ENCODE measurements at regions not wholly inside any gene's neighbourhood (a gene's known extent, or its start where the extent isn't known, plus 50 kb on each side); places are given as distances from the start of the nearest gene placed in this dataset.
A peak's percentile ranks its signal among the peaks of the same experiment; 100 is the strongest.
"Not testable (repeated sequence)": the region's sequence is repeated elsewhere in the genome, so short reads cannot be mapped to it uniquely, and the experiment has no call there.

- not testable (repeated sequence) for DNase-seq
These were observed 207.0 kb downstream of the FAM72C start for GRCh38 chr1:143764831-143765230.

- not testable (repeated sequence) for DNase-seq
These were observed 211.4 kb downstream of the FAM72C start for GRCh38 chr1:143760366-143760765.

- not testable (repeated sequence) for DNase-seq
These were observed 215.8 kb downstream of the FAM72C start for GRCh38 chr1:143755961-143756360.

GRCh38 chr1:143748906-143749305 lies 222.9 kb downstream of the FAM72C start:
- no peak for DNase-seq

GRCh38 chr1:143736562-143736961 lies 235.2 kb downstream of the FAM72C start:
- DNase-seq = no peak

GRCh38 chr1:143735764-143736461 lies 235.9 kb downstream of the FAM72C start:
- no peak for DNase-seq

- DNase-seq = not testable (repeated sequence)
These were observed 237.5 kb downstream of the FAM72C start for GRCh38 chr1:143734261-143734660.

GRCh38 chr1:143730890-143731289 lies 240.9 kb downstream of the FAM72C start:
- DNase-seq = peak in 1 of 5 experiments; percentile 8

- DNase-seq = peak in 3 of 5 experiments; percentile 37 to 51 (median 44)
These were observed 242.2 kb downstream of the FAM72C start for GRCh38 chr1:143729449-143730111.

GRCh38 chr1:143728802-143729448 lies 242.9 kb downstream of the FAM72C start:
- DNase-seq = not testable (repeated sequence)

GRCh38 chr1:143727263-143727662 lies 244.5 kb downstream of the FAM72C start:
- no peak for DNase-seq

- no peak for DNase-seq
These were observed 250.8 kb downstream of the FAM72C start for GRCh38 chr1:143721024-143721373.

- peak in 2 of 5 experiments; percentile 18 to 54 for DNase-seq
These were observed 251.4 kb downstream of the FAM72C start for GRCh38 chr1:143720087-143721023.

- no peak for DNase-seq
These were observed 253.3 kb downstream of the FAM72C start for GRCh38 chr1:143718524-143718923.

GRCh38 chr1:143718021-143718420 lies 253.8 kb downstream of the FAM72C start:
- no peak for DNase-seq

GRCh38 chr1:143717434-143717833 lies 254.4 kb downstream of the FAM72C start:
- DNase-seq = no peak

- DNase-seq = not testable (repeated sequence)
These were observed 256.9 kb downstream of the FAM72C start for GRCh38 chr1:143714913-143715312.

- peak in 1 of 5 experiments; percentile 18 for DNase-seq
These were observed 262.1 kb downstream of the FAM72C start for GRCh38 chr1:143709606-143710259.

- DNase-seq = not testable (repeated sequence)
These were observed 269.0 kb downstream of the FAM72C start for GRCh38 chr1:143702739-143703138.

GRCh38 chr1:143699731-143700130 lies 272.1 kb downstream of the FAM72C start:
- DNase-seq = no peak

GRCh38 chr1:143699115-143699514 lies 272.7 kb downstream of the FAM72C start:
- peak in 1 of 5 experiments; percentile 3 for DNase-seq

- DNase-seq = peak in 1 of 5 experiments; percentile 25
These were observed 273.8 kb downstream of the FAM72C start for GRCh38 chr1:143698016-143698415.

All from T-helper 2 cell (primary cell).